ENCODE measurements at regions not wholly inside any gene's neighbourhood (a gene's known extent, or its start where the extent isn't known, plus 50 kb on each side); places are given as distances from the start of the nearest gene placed in this dataset.

GRCh38 chrX:64642482-64642881 lies 247.2 kb upstream of the MTMR8 start:
- TF ChIP-seq TAF1 (IDR thresholded peaks at IDR 0.05; ENCODE audit: low read depth, low read length) (no peak), POLR2AphosphoS5 (IDR thresholded peaks at IDR 0.05; ENCODE audit: low read depth, low read length) (no peak)
